ENCODE measurements at regions not wholly inside any gene's neighbourhood (a gene's known extent, or its start where the extent isn't known, plus 50 kb on each side); places are given as distances from the start of the nearest gene placed in this dataset.
A peak's percentile ranks its signal among the peaks of the same experiment; 100 is the strongest.

DNA sequence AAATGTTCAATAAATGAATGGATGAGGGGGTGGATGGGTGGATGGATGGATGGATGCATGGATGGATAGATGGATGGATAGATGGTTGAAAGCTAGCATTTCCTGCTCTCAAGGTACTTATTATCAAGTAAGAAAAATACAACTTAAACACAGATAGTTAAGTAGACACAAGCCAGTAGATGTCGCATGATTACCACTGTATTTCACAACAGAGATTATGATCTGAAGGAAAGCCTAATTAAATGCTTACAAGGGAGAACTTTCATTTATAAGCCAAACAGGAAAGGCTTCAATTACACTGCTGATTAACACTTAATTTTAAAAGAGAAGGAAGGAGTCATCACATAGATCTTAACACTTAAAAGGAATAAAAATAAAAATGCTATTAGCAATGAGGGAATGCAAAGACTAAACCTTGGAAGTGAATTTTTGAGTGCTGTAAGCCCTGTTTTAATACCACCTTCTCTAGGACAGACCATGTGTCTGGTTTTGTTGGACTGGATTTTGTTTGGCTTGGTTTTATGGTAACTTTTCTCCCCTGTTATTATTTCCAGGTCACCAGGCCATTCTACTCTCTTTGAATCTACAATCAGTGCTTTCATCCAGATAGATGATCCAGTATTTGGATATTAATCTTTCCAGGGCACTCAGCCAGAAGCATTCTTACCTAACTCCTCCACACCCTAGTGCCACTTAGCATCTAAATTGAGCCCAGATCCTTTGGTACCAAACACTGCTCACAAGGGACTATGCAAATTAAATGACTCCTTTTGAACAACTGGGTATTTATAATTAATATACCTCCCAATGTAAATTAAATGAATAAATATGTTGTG lies 75.5 kb upstream of the SLC39A8 start:
- no peak for TF ChIP-seq Cebpa-rat (IDR thresholded peaks at IDR 0.05)
- H3K27ac ChIP-seq, result no peak overlapping the region
- H3K9me3 ChIP-seq, result no peaks in the 10 kb centered on the region

DNA sequence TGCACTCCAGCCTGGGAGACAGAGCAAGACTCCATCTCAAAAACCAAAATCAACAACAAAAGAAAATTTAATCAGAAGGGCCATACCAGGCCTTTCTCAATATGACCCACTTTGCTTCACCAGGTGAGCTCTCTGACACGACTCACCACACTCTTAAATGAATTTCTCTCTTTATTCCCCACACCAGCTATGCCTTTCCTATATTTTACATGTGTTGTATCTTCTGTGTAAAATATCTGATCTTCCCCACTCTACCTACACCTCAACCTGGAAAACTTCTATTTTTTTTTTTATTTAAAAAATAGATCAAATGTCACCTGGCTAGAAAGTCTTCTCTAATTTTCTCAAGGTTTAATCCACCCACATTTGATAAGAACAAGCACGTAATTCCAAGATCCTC lies 77.6 kb upstream of the SLC39A8 start:
- Histone ChIP-seq H3K4me2 (no peak overlapping the region), H3K9me3 (no peaks in the 10 kb centered on the region), H3K9ac (no peak overlapping the region), H3K27ac (no peak overlapping the region), H4K20me1 (no peaks in the 10 kb centered on the region), H3K36me3 (no peaks in the 10 kb centered on the region), H3K4me3 (no peak overlapping the region), H3K4me1 (no peaks in the 10 kb centered on the region), H3K27me3 (no peaks in the 10 kb centered on the region)
- TF ChIP-seq Cebpa-rat (IDR thresholded peaks at IDR 0.05), result no peak

More for the DNA sequence above, 75.5 kb upstream of the SLC39A8 start:
- Histone ChIP-seq H3K4me2 (no peak overlapping the region), H3K4me3 (no peak overlapping the region), H3K36me3 (no peaks in the 10 kb centered on the region), H3K27me3 (no peaks in the 10 kb centered on the region), H4K20me1 (no peaks in the 10 kb centered on the region), H3K4me1 (no peaks in the 10 kb centered on the region), H3K9ac (no peak overlapping the region)

DNA sequence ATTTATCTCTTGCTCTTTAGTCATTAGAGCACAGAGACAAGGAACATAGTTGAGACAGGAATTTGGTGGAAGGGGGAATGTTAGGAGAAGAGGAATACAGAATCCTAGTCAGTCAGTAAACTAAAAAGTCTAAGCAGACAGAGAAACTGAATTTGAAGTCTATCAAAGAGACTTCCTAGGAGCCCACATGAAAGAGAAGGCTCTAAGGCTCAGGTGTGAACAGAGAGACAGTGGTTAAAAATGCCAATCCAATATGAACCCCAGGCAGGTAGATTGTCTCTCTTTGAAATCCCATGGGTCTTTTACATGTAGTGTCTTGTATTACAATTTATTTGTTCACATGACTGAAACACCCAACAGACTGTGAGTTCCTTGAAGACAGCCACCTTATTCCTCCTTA lies 77.8 kb upstream of the NFKB1 start:
- no peak for TF ChIP-seq Cebpa-rat (IDR thresholded peaks at IDR 0.05)
- H3K4me2 ChIP-seq, result no peak overlapping the region
- H4K20me1 ChIP-seq, result no peaks in the 10 kb centered on the region
- no peak overlapping the region for H3K27ac ChIP-seq
- H3K4me1 ChIP-seq, result no peaks in the 10 kb centered on the region
- H3K27me3 ChIP-seq, result no peaks in the 10 kb centered on the region
- H3K36me3 ChIP-seq, result no peaks in the 10 kb centered on the region
- no peak overlapping the region for H3K9ac ChIP-seq
- H3K4me3 ChIP-seq, result no peak overlapping the region
- no peaks in the 10 kb centered on the region for H3K9me3 ChIP-seq

DNA sequence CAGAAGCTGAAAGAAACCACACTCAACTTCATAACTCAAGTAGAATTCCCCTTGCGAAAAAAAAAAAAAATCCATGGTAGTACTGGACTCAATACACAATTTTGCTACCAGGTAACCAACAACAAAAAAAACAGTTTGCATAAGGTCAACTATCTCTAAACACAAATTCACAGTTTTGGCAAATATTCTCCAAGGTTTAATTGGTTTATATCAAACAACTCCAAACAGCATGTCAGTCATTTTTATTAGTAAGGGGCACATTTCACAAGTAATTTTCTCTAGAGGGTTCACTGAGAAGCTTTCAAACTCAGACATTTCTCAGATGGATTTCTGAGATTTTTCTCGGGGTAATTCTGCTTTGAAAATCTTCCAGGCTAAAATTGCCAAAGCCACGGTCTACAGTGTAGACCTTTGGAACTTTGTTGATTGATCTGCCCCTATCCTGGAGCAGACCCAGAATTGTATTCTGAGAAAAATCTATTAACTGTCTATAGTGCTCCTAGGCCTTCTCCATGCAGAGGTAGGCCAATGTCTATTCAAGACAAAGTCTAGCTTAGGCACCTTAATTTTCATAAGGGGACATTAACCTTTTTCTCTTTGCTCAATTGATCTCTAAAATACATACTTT lies 73.7 kb upstream of the NFKB1 start:
- Histone ChIP-seq H3K36me3 (no peaks in the 10 kb centered on the region), H3K4me3 (no peak overlapping the region), H3K27ac (no peak overlapping the region)

DNA sequence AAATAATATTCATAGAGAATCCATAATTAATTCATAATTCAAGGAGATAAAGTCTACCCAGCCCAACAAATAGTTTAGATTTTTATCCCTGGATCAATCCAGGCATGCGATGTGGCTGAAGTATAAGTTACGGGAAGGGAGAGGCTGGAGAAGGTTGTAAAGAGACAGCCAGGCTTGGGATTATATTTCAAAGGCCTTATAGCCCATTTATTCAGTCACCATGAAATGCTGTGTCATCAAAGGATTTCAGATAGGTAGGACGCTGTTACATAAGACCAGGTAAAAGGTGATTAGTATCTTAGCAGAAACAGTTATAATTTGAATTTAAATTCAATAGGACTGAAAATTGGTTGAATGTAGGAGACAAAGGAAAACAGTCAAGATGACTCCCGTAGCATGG lies 73.0 kb upstream of the NFKB1 start:
- TF ChIP-seq Cebpa-rat (IDR thresholded peaks at IDR 0.05), result no peak
- no peak overlapping the region for H3K9ac ChIP-seq
- no peak overlapping the region for H3K4me3 ChIP-seq
- H3K27me3 ChIP-seq, result peaks cover 7% of the 10 kb centered on the region
- H3K4me1 ChIP-seq, result peaks cover 5% of the 10 kb centered on the region; the same call in 1 of the 2 replicates
- H3K4me2 ChIP-seq, result no peak overlapping the region
- H3K36me3 ChIP-seq, result no peaks in the 10 kb centered on the region
- H3K9me3 ChIP-seq, result no peaks in the 10 kb centered on the region
- H4K20me1 ChIP-seq, result no peaks in the 10 kb centered on the region
- H3K27ac ChIP-seq, result no peak overlapping the region

More for the DNA sequence above, 73.7 kb upstream of the NFKB1 start:
- Histone ChIP-seq H3K9me3 (no peaks in the 10 kb centered on the region), H4K20me1 (no peaks in the 10 kb centered on the region), H3K27me3 (peaks cover 7% of the 10 kb centered on the region), H3K4me2 (no peak overlapping the region), H3K9ac (no peak overlapping the region), H3K4me1 (peaks cover 5% of the 10 kb centered on the region; the same call in 1 of the 2 replicates)
- no peak for TF ChIP-seq Cebpa-rat (IDR thresholded peaks at IDR 0.05)

DNA sequence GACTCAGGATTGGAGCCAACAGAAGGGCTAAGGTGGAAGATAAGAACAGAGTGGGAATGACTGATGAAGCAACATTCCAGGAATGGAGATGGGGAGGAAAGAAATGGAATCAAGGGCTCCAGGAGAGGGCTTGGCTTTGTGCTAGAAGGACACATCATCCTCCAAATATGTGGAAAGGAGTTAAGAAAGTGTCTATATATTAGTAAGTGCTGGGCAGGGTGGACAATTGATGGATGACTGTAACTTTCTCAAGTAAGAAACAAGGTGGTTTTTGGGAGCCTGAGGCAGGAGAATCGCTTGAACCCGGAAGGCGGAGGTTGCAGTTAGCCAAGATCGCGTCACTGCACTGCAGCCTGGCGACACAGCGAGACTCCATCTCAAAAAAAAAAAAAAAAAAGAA lies 71.6 kb upstream of the NFKB1 start:
- H3K27me3 ChIP-seq, result peaks cover 7% of the 10 kb centered on the region
- H3K36me3 ChIP-seq, result no peaks in the 10 kb centered on the region
- no peaks in the 10 kb centered on the region for H4K20me1 ChIP-seq
- H3K27ac ChIP-seq, result no peak overlapping the region
- peaks cover 5% of the 10 kb centered on the region; the same call in 1 of the 2 replicates for H3K4me1 ChIP-seq
- H3K9ac ChIP-seq, result no peak overlapping the region
- no peak for TF ChIP-seq Cebpa-rat (IDR thresholded peaks at IDR 0.05)
- no peaks in the 10 kb centered on the region; the same call in 1 of the 2 replicates for H3K9me3 ChIP-seq
- no peak overlapping the region for H3K4me3 ChIP-seq
- H3K4me2 ChIP-seq, result no peak overlapping the region

DNA sequence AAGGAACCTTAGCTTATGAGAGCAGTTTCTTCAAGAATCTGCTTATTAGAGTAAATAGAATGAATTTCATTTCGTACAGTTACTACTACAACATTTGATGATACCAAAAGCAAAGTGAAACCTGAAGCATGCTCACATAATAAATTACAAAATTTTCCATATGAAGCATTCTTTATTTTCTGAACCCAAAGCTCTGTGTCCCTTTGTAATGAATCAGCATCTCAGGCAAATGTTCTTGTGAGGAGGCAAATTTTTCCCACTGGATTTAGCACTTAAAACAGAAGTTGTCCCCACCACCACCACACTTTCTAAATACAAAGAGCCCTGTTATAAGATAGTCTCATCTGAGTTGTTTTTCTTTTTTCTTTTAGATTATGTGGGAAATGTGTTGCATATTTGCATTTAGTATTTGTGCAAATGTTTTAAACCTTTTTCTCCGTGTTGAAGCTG lies 70.7 kb upstream of the NFKB1 start:
- Histone ChIP-seq H3K27ac (peak overlapping the region; percentile 52; the same call in 1 of the 2 replicates), H4K20me1 (no peaks in the 10 kb centered on the region), H3K4me1 (peaks cover 5% of the 10 kb centered on the region; the same call in 1 of the 2 replicates), H3K36me3 (no peaks in the 10 kb centered on the region), H3K4me2 (peak overlapping the region; percentile 80), H3K4me3 (peak overlapping the region; percentile 68), H3K27me3 (peaks cover 7% of the 10 kb centered on the region), H3K9me3 (peaks cover 3% of the 10 kb centered on the region; the same call in 1 of the 2 replicates), H3K9ac (peak overlapping the region; percentile 80)
- TF ChIP-seq Cebpa-rat (IDR thresholded peaks at IDR 0.05), result no peak

DNA sequence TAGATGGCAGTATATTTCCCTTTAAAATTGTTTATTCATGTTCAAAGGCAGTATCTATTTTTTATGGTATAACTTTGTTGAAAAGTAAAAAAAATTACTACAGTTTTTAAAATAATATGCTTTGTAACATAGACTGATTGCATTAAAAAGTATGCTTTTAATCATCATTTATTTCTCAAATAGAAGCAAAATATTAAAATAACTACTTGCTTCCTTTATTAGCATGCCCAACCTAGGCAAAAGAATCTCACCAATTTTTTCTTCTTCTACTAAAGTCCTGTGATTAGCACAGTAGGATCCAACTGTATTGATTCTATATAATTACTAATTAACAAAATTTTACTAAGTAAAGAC lies 69.6 kb upstream of the NFKB1 start:
- Histone ChIP-seq H4K20me1 (no peaks in the 10 kb centered on the region), H3K9me3 (peaks cover 3% of the 10 kb centered on the region; the same call in 1 of the 2 replicates), H3K4me2 (no peak overlapping the region; the same call in 1 of the 2 replicates), H3K9ac (no peak overlapping the region), H3K27ac (no peak overlapping the region), H3K4me1 (peaks cover 5% of the 10 kb centered on the region; the same call in 1 of the 2 replicates), H3K36me3 (no peaks in the 10 kb centered on the region), H3K4me3 (peak overlapping the region; percentile 68), H3K27me3 (peaks cover 7% of the 10 kb centered on the region)
- no peak for TF ChIP-seq Cebpa-rat (IDR thresholded peaks at IDR 0.05)

DNA sequence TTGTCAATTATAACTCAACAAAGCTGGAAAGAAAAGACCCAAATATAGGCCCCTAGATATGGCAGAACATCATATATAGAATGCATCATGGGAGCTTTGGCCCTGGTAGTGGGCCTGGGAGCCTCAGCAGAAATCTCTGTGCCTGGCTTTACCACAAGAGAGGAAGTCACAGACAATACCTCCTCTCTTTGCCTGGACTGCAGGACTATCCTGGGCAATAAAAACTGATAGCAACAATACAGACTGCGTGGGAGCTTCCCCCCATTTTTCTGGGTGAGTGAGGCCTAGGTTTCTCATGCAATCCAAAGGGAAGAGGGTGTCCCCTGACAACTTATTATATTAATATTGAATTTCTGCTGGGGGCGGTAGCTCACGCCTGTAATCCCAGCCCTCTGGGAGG lies 64.0 kb upstream of the NFKB1 start:
- Histone ChIP-seq H4K20me1 (no peaks in the 10 kb centered on the region), H3K27me3 (no peaks in the 10 kb centered on the region), H3K4me1 (peaks cover 7% of the 10 kb centered on the region; the same call in 1 of the 2 replicates), H3K9me3 (peaks cover 3% of the 10 kb centered on the region; the same call in 1 of the 2 replicates), H3K4me2 (no peak overlapping the region), H3K9ac (no peak overlapping the region), H3K27ac (no peak overlapping the region), H3K4me3 (no peak overlapping the region), H3K36me3 (no peaks in the 10 kb centered on the region)
- no peak for TF ChIP-seq Cebpa-rat (IDR thresholded peaks at IDR 0.05)

Measured in BLaER1 (cell line).